ENCODE measurements at regions not wholly inside any gene's neighbourhood (a gene's known extent, or its start where the extent isn't known, plus 50 kb on each side); places are given as distances from the start of the nearest gene placed in this dataset.
A peak's percentile ranks its signal among the peaks of the same experiment; 100 is the strongest.

- Histone ChIP-seq H3K36me3 (ENCODE audit: control insufficient read depth in 4 of 4, insufficient read depth in 4 of 4, low read length in 4 of 4) (no peaks in the 10 kb centered on the region), H3K4me1 (ENCODE audit: control insufficient read depth in 5 of 5, insufficient read depth in 5 of 5, low read length in 5 of 5) (peaks cover 0 to 34% (median 3%) of the 10 kb centered on the region in 5 donors), H3K27ac (ENCODE audit: low read depth in 1 of 2, low read length in 1 of 2) (no peak overlapping the region), H3K4me3 (no peak overlapping the region), H3K9ac (ENCODE audit: insufficient read depth in 1 of 2, low read length in 2 of 2) (no peak overlapping the region), H3K27me3 (ENCODE audit: control insufficient read depth in 3 of 3, insufficient read depth in 3 of 3, low read length in 2 of 3) (no peaks in the 10 kb centered on the region), H3K9me3 (ENCODE audit: control insufficient read depth in 4 of 4, insufficient read depth in 3 of 4, low read length in 3 of 4) (no peaks in the 10 kb centered on the region)
- ATAC-seq (ENCODE audit: insufficient read depth, low FRiP score) (no peak), DNase-seq (no peak)
- TF ChIP-seq CTCF (IDR thresholded peaks at IDR 0.05; ENCODE audit: control extremely low read depth, extremely low read depth) = no peak
- 71 to 80% methylated on average over 15 of the region's 15 CpGs for WGBS, 2 donors
Measured at GRCh38 chr7:372546-372931, 82.6 kb downstream of the FOXL3 start.

GRCh38 chr7:372932-373791 is 83.2 kb downstream of the FOXL3 start:
- whole genome bisulfite sequencing, 2 donors = 60 to 66% methylated on average over 39 of the region's 39 CpGs
- Histone ChIP-seq H3K27ac (ENCODE audit: low read depth in 1 of 2, low read length in 1 of 2) (peak overlapping the region in 1 of 2 donors; percentile 11), H3K4me3 (no peak overlapping the region), H3K36me3 (ENCODE audit: control insufficient read depth in 4 of 4, insufficient read depth in 4 of 4, low read length in 4 of 4) (no peaks in the 10 kb centered on the region), H3K4me1 (ENCODE audit: control insufficient read depth in 5 of 5, insufficient read depth in 5 of 5, low read length in 5 of 5) (peaks cover 0 to 34% (median 3%) of the 10 kb centered on the region in 5 donors), H3K9me3 (ENCODE audit: control insufficient read depth in 4 of 4, insufficient read depth in 3 of 4, low read length in 3 of 4) (no peaks in the 10 kb centered on the region), H3K9ac (ENCODE audit: insufficient read depth in 1 of 2, low read length in 2 of 2) (no peak overlapping the region), H3K27me3 (ENCODE audit: control insufficient read depth in 3 of 3, insufficient read depth in 3 of 3, low read length in 2 of 3) (no peaks in the 10 kb centered on the region)
- no peak for TF ChIP-seq CTCF (IDR thresholded peaks at IDR 0.05; ENCODE audit: control extremely low read depth, extremely low read depth)
- no peak for ATAC-seq (ENCODE audit: insufficient read depth, low FRiP score)
- peak; percentile 77 to 87 (median 82) for DNase-seq

- WGBS, 2 donors = 79 to 89% methylated on average over 23 of the region's 23 CpGs
- DNase-seq = peak in 2 of 3 donors; percentile 17 to 23
Measured at GRCh38 chr7:373818-374705, 84.1 kb downstream of the FOXL3 start.

More at GRCh38 chr7:373818-374705, 84.1 kb downstream of the FOXL3 start:
- no peak for TF ChIP-seq CTCF (IDR thresholded peaks at IDR 0.05; ENCODE audit: control extremely low read depth, extremely low read depth)
- H3K4me1 ChIP-seq (ENCODE audit: control insufficient read depth in 5 of 5, insufficient read depth in 5 of 5, low read length in 5 of 5) = peaks cover 0 to 37% (median 6%) of the 10 kb centered on the region in 5 donors
- H3K9ac ChIP-seq (ENCODE audit: insufficient read depth in 1 of 2, low read length in 2 of 2) = no peak overlapping the region
- no peak overlapping the region for H3K27ac ChIP-seq (ENCODE audit: low read depth in 1 of 2, low read length in 1 of 2)
- no peak overlapping the region for H3K4me3 ChIP-seq
- no peaks in the 10 kb centered on the region for H3K36me3 ChIP-seq (ENCODE audit: control insufficient read depth in 4 of 4, insufficient read depth in 4 of 4, low read length in 4 of 4)
- H3K9me3 ChIP-seq (ENCODE audit: control insufficient read depth in 4 of 4, insufficient read depth in 3 of 4, low read length in 3 of 4) = no peaks in the 10 kb centered on the region
- no peaks in the 10 kb centered on the region for H3K27me3 ChIP-seq (ENCODE audit: control insufficient read depth in 3 of 3, insufficient read depth in 3 of 3, low read length in 2 of 3)
- ATAC-seq (ENCODE audit: insufficient read depth, low FRiP score) = no peak

Data from lung (tissue), 11 donors.